ENCODE measurements at regions not wholly inside any gene's neighbourhood (a gene's known extent, or its start where the extent isn't known, plus 50 kb on each side); places are given as distances from the start of the nearest gene placed in this dataset.

- Histone ChIP-seq H3K9ac (replicated peaks in 1 of 4; ENCODE audit: extremely low read depth in 1 of 4, low read depth in 3 of 4, low read length in 3 of 4) (no peak overlapping the region), H3K4me2 (ENCODE audit: insufficient read depth in 1 of 2, low read depth in 2 of 2, low read length in 2 of 2) (no peak overlapping the region), H2BK5ac (ENCODE audit: low read depth, low read length) (no peak overlapping the region), H2AK5ac (ENCODE audit: low read depth, low read length) (no peak overlapping the region), H2BK20ac (ENCODE audit: low read length) (no peak overlapping the region), H3K4ac (replicated peaks; ENCODE audit: insufficient read length, low read depth, low read length) (no peak overlapping the region), H4K8ac (ENCODE audit: extremely low read depth, insufficient read depth, low read length) (no peak overlapping the region), H3K79me2 (ENCODE audit: control insufficient read depth in 1 of 2, insufficient read depth in 2 of 2, low read length in 2 of 2) (no peaks in the 10 kb centered on the region), H3K9me3 (ENCODE audit: insufficient read depth in 2 of 2, low read depth in 1 of 2, low read length in 1 of 2) (no peaks in the 10 kb centered on the region), H4K20me1 (replicated peaks in 1 of 2; ENCODE audit: control insufficient read depth in 1 of 2, insufficient read depth in 2 of 2, low read length in 2 of 2) (no peaks in the 10 kb centered on the region), H3K23me2 (ENCODE audit: low read depth, low read length) (0 out of 2 replicates have a peak, but pooled peaks cover 2% of the 10 kb centered on the region), H3K79me1 (ENCODE audit: low read depth, low read length) (no peaks in the 10 kb centered on the region), H2AFZ (ENCODE audit: low read length) (no peak overlapping the region), H3K18ac (ENCODE audit: extremely low read depth, low read length) (no peak overlapping the region), H3K36me3 (ENCODE audit: control insufficient read depth in 2 of 4, insufficient read depth in 4 of 4, low read length in 3 of 4) (no peaks in the 10 kb centered on the region), H2BK120ac (replicated peaks; ENCODE audit: low read depth, low read length) (no peak overlapping the region), H3K4me3 (ENCODE audit: extremely low read depth in 1 of 4, insufficient read depth in 2 of 4, low read depth in 3 of 4, low read length in 4 of 4) (no peak overlapping the region), H2BK15ac (ENCODE audit: low read length) (no peak overlapping the region), H3K27ac (ENCODE audit: low read depth, low read length) (no peak overlapping the region), H3K56ac (replicated peaks; ENCODE audit: insufficient read length, low read depth, low read length) (no peak overlapping the region), H3K23ac (ENCODE audit: insufficient read length) (no peak overlapping the region), H4K91ac (replicated peaks; ENCODE audit: insufficient read length, low read length) (no peak overlapping the region), H3K27me3 (replicated peaks in 1 of 4; ENCODE audit: control insufficient read depth in 3 of 4, extremely low read depth in 1 of 4, insufficient read depth in 3 of 4, low read length in 3 of 4) (no peaks in the 10 kb centered on the region; a peak in 1 of 7 replicates), H3K4me1 (replicated peaks in 1 of 4; ENCODE audit: control insufficient read depth in 3 of 4, insufficient read depth in 4 of 4, low read length in 3 of 4) (no peaks in the 10 kb centered on the region), H4K5ac (ENCODE audit: insufficient read length, low read depth, low read length) (no peak overlapping the region), H3K14ac (ENCODE audit: insufficient read length) (no peak overlapping the region), H2BK12ac (ENCODE audit: low read depth, low read length) (no peak overlapping the region)
- WGBS, 2 experiments (ENCODE audit: extremely low coverage in 1 of 2, insufficient coverage in 1 of 2, insufficient read length in 1 of 2, insufficient replicate concordance in 2 of 2, low coverage in 1 of 2, low lambda C conversion rate in 2 of 2, missing lambda C conversion rate in 1 of 2) = 92% methylated on average over 9 of the region's 9 CpGs; no CpG with 5 or more reads in 1 of the 2 experiments
- FAIRE-seq (no peak), DNase-seq (ENCODE audit: low read depth in 1 of 2, low spot score in 2 of 2) (no peak)
- TF ChIP-seq SP1 (IDR thresholded peaks at IDR 0.05; ENCODE audit: low read depth, low read length) = no peak
- no peak for TF ChIP-seq CBX8 (IDR thresholded peaks at IDR 0.05; ENCODE audit: borderline replicate concordance, low read depth, low read length)
- no peak for TF ChIP-seq SP2 (IDR thresholded peaks at IDR 0.05; ENCODE audit: low read length)
- no peak for TF ChIP-seq SIN3A (conservative IDR thresholded peaks at IDR 0.05 in 1 of 2, IDR thresholded peaks at IDR 0.05 in 1 of 2; ENCODE audit: low read depth in 1 of 2, low read length in 2 of 2)
- no peak for TF ChIP-seq E2F6 (IDR thresholded peaks at IDR 0.05)
- no peak for TF ChIP-seq PHF8 (conservative IDR thresholded peaks at IDR 0.05; ENCODE audit: low read depth, low read length)
- TF ChIP-seq SAP30 (IDR thresholded peaks at IDR 0.05; ENCODE audit: insufficient read depth, insufficient replicate concordance, low read length) = no peak
- TF ChIP-seq RFX5 (IDR thresholded peaks at IDR 0.05; ENCODE audit: borderline replicate concordance, low read depth, low read length) = no peak
- no peak for TF ChIP-seq HDAC6 (IDR thresholded peaks at IDR 0.05; ENCODE audit: low read depth, low read length)
- no peak for TF ChIP-seq CREB1 (IDR thresholded peaks at IDR 0.05)
- TF ChIP-seq CHD2 (IDR thresholded peaks at IDR 0.05; ENCODE audit: low read length) = no peak
- TF ChIP-seq TAF7 (optimal IDR thresholded peaks at IDR 0.05; ENCODE audit: borderline replicate concordance, low read depth, low read length) = no peak
- TF ChIP-seq RAD21 (IDR thresholded peaks at IDR 0.05 in 1 of 2, conservative IDR thresholded peaks at IDR 0.05 in 1 of 2; ENCODE audit: low read depth in 2 of 2, low read length in 2 of 2) = no peak
- ChIA-PET POLR2A (ENCODE audit: partially characterized antibody) (no interaction called here), CTCF (ENCODE audit: partially characterized antibody) (interaction anchor here (0.6 to 1.2 kb wide), 3 partner anchors 14 to 249 kb away, joined by 3 read pairs; partner anchors contain the start of gene SLC25A18)
Measured at GRCh38 chr22:17314487-17314886, 54.8 kb upstream of the CECR2 start.

Data from H1 (cell line).